ENCODE measurements at regions not wholly inside any gene's neighbourhood (a gene's known extent, or its start where the extent isn't known, plus 50 kb on each side); places are given as distances from the start of the nearest gene placed in this dataset.

- TF ChIP-seq ZBTB33 (IDR thresholded peaks at IDR 0.05; ENCODE audit: extremely low read depth, insufficient replicate concordance, low read length) = no peak
These were observed 1019.1 kb downstream of the TBC1D22A start (continued) for GRCh38 chr22:47781427-47782111.

- Histone ChIP-seq H3K27ac (ENCODE audit: low read depth, low read length) (no peak overlapping the region), H4K20me1 (ENCODE audit: insufficient read depth) (no peaks in the 10 kb centered on the region), H3K9me3 (ENCODE audit: control insufficient read depth in 1 of 2, insufficient read depth in 1 of 2, low read depth in 1 of 2, low read length in 2 of 2) (peaks cover 0 to 8% of the 10 kb centered on the region in 2 experiments; a peak in 2 of 4 replicates), H3K79me2 (ENCODE audit: insufficient read depth, low read length) (no peaks in the 10 kb centered on the region), H3K9me2 (ENCODE audit: insufficient read depth) (no peaks in the 10 kb centered on the region), H2AFZ (ENCODE audit: low read depth, low read length, poor library complexity, severe bottlenecking) (no peak overlapping the region), H3K36me3 (ENCODE audit: control insufficient read depth in 1 of 2, insufficient read depth in 2 of 2, low read length in 2 of 2) (no peaks in the 10 kb centered on the region), H3K27me3 (ENCODE audit: insufficient read depth, low read length) (no peaks in the 10 kb centered on the region), H3K4me1 (ENCODE audit: control insufficient read depth in 1 of 2, insufficient read depth in 2 of 2, low read length in 2 of 2) (no peaks in the 10 kb centered on the region), H3K4me3 (replicated peaks in 1 of 2; ENCODE audit: low read depth in 1 of 2, low read length in 2 of 2) (no peak overlapping the region), H3K9ac (ENCODE audit: low read length) (no peak overlapping the region), H3K4me2 (ENCODE audit: low read length) (no peak overlapping the region)
- DNase-seq (ENCODE audit: low read depth, low spot score) (no peak), ATAC-seq (no peak)
- POLR2A ChIA-PET = no interaction called here
- BruUV-seq (replicated peaks) = no TSS peak
- RAD21 ChIA-PET (ENCODE audit: low non-redundant PET in 1 of 2, low total read pairs in 2 of 2, uncharacterized antibody in 2 of 2, unreplicated experiment in 2 of 2) = no interaction called here
- intact Hi-C loops (cut with micrococcal nuclease) = no loop called here
- CTCF ChIA-PET = no interaction called here
- TF ChIP-seq JUND (IDR thresholded peaks at IDR 0.05) (no peak), EGR1 (IDR thresholded peaks at IDR 0.05; ENCODE audit: low read depth) (no peak), SIN3A (IDR thresholded peaks at IDR 0.05; ENCODE audit: low read depth) (no peak), EZH2 (IDR thresholded peaks at IDR 0.05) (no peak), EZH2phosphoT487 (IDR thresholded peaks at IDR 0.05; ENCODE audit: borderline replicate concordance) (no peak), RAD21 (IDR thresholded peaks at IDR 0.05; ENCODE audit: low read depth) (no peak), ATF3 (IDR thresholded peaks at IDR 0.05) (no peak), POLR2AphosphoS5 (IDR thresholded peaks at IDR 0.05; ENCODE audit: low read depth, low read length) (no peak), SRF (IDR thresholded peaks at IDR 0.05; ENCODE audit: low read depth) (no peak), ZBTB33 (IDR thresholded peaks at IDR 0.05; ENCODE audit: extremely low read depth, insufficient replicate concordance, low read length) (no peak), MAX (IDR thresholded peaks at IDR 0.05) (no peak), CTCF (IDR thresholded peaks at IDR 0.05 in 2 of 3, conservative IDR thresholded peaks at IDR 0.05 in 1 of 3; ENCODE audit: borderline replicate concordance in 1 of 3, insufficient read depth in 1 of 3, low read depth in 2 of 3, low read length in 2 of 3) (no peak), REST (IDR thresholded peaks at IDR 0.05; ENCODE audit: low read depth) (no peak), CBX3 (IDR thresholded peaks at IDR 0.05; ENCODE audit: low read depth) (no peak)
These were observed 1018.6 kb downstream of the TBC1D22A start for GRCh38 chr22:47781024-47781423.
